Upper lobe of right lung (tissue), 1 donor: ENCODE measurements at regions not wholly inside any gene's neighbourhood (a gene's known extent, or its start where the extent isn't known, plus 50 kb on each side); places are given as distances from the start of the nearest gene placed in this dataset.

Experiments
- ATAC-seq: fragments of 200-7000 bp; cut with Tn5 transposase; one replicate; pipeline ENCODE4 v1.9.1; 2020; ENCODE audit warnings: mild to moderate bottlenecking, moderate library complexity
- DNase-seq: peaks from one replicate; pipeline ENCODE4 v3.0.0-alpha.2; 2020
- H3K27ac ChIP-seq: fragments of 200-600 bp; one replicate; pipeline ENCODE4 v1.8.0; 2022
- H3K27me3 ChIP-seq: fragments of 200-600 bp; one replicate; pipeline ENCODE4 v1.8.0; 2022; ENCODE audit warnings: mild to moderate bottlenecking
- H3K36me3 ChIP-seq: fragments of 200-600 bp; one replicate; pipeline ENCODE4 v1.8.0; 2022
- H3K4me1 ChIP-seq: fragments of 200-600 bp; one replicate; pipeline ENCODE4 v1.8.0; 2022
- H3K4me3 ChIP-seq: fragments of 200-600 bp; one replicate; pipeline ENCODE4 v1.8.0; 2022; ENCODE audit warnings: mild to moderate bottlenecking
- H3K9me3 ChIP-seq: fragments of 200-600 bp; one replicate; pipeline ENCODE4 v1.8.0; 2022
- intact Hi-C: fragments of 100-400 bp; cut with DNase I; formaldehyde crosslinking; loops from one replicate; pipeline ENCODE4 v1.11.0; 2022
- TF ChIP-seq, protein P1 (sequence below): fragments of 200-600 bp; IDR thresholded peaks from one replicate; pipeline ENCODE4 v1.8.0; 2022; ENCODE audit warnings: antibody characterized with exemption
- donor health status: DM: no; HTN: yes; CAD: no; lungs with severe emphysema.

DNA sequence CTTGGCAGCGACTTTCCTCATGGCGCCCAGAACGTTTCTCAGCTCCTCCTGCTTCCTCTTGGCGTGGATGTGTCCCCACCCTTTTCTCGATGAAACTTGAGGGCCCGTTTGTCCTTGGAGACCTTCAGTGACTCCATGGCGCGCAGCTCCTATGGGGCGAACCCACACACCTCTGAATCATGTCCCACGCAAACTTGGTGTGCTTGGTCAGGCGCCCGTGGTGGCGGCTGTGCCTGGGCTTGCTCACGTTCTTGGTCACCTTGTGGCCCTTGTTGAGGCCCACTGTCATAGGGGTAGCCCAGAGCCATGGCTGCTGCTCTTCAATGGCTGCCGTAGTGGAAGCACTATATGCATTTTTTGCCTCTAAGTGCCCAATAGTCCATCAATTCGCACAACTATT is 117.5 kb upstream of the FOXP2 start:
- Histone ChIP-seq H3K27me3 (no peaks in the 10 kb centered on the region), H3K4me3 (no peak overlapping the region), H3K36me3 (no peaks in the 10 kb centered on the region), H3K27ac (no peak overlapping the region), H3K4me1 (no peaks in the 10 kb centered on the region), H3K9me3 (no peaks in the 10 kb centered on the region)
- intact Hi-C loops = no loop called here
- TF ChIP-seq, protein P1, sequence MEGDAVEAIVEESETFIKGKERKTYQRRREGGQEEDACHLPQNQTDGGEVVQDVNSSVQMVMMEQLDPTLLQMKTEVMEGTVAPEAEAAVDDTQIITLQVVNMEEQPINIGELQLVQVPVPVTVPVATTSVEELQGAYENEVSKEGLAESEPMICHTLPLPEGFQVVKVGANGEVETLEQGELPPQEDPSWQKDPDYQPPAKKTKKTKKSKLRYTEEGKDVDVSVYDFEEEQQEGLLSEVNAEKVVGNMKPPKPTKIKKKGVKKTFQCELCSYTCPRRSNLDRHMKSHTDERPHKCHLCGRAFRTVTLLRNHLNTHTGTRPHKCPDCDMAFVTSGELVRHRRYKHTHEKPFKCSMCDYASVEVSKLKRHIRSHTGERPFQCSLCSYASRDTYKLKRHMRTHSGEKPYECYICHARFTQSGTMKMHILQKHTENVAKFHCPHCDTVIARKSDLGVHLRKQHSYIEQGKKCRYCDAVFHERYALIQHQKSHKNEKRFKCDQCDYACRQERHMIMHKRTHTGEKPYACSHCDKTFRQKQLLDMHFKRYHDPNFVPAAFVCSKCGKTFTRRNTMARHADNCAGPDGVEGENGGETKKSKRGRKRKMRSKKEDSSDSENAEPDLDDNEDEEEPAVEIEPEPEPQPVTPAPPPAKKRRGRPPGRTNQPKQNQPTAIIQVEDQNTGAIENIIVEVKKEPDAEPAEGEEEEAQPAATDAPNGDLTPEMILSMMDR = no peak
- ATAC-seq (no peak), DNase-seq (no peak)

DNA sequence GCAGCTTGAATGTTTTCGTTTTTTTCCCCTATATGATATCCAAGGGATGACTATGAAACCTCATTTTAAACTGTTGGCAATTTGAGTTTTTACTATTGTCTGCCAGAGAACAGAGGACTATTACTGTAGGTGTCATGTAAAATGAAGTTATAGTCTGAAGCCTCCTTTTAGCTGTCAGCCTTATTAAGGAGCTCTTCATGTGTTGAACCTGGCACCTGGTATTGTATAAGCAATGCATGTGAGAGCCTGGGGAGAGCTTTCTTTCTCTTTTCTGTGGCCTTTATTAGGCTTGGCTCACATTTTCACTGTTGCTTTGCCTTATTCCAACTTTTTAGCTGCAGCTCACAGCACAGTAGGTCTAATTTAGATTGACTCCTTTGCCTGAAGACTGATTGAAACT is 119.1 kb upstream of the FOXP2 start:
- no peaks in the 10 kb centered on the region for H3K4me1 ChIP-seq
- DNase-seq (no peak), ATAC-seq (no peak)
- intact Hi-C loops = no loop called here
- no peaks in the 10 kb centered on the region for H3K9me3 ChIP-seq
- TF ChIP-seq, protein P1 = no peak
- no peak overlapping the region for H3K4me3 ChIP-seq
- no peaks in the 10 kb centered on the region for H3K27me3 ChIP-seq
- H3K27ac ChIP-seq = no peak overlapping the region
- no peaks in the 10 kb centered on the region for H3K36me3 ChIP-seq

DNA sequence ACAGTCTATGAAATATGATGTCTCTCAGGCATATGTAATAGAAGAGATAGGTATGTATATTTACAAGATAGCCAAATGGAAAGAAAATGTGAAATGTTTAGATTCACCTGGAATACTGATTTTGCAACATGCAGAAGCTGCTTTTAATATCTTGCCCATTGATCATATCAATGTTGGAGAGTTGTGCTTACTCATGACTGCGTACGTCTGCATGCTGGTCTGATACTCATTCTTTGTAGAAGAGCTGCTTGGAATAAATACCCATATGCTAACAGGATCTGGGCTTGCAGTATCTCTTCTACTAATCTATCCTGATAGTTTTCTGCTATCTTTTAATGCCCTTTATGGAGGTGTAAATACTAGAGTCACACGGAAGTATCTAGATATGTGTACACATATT is 120.6 kb upstream of the FOXP2 start:
- no peak for DNase-seq
- no peaks in the 10 kb centered on the region for H3K27me3 ChIP-seq
- H3K9me3 ChIP-seq = no peaks in the 10 kb centered on the region
- H3K36me3 ChIP-seq = no peaks in the 10 kb centered on the region
- H3K27ac ChIP-seq = no peak overlapping the region
- H3K4me3 ChIP-seq = no peak overlapping the region
- TF ChIP-seq, protein P1 = no peak
- no peaks in the 10 kb centered on the region for H3K4me1 ChIP-seq
- intact Hi-C loops = no loop called here
- ATAC-seq = no peak

DNA sequence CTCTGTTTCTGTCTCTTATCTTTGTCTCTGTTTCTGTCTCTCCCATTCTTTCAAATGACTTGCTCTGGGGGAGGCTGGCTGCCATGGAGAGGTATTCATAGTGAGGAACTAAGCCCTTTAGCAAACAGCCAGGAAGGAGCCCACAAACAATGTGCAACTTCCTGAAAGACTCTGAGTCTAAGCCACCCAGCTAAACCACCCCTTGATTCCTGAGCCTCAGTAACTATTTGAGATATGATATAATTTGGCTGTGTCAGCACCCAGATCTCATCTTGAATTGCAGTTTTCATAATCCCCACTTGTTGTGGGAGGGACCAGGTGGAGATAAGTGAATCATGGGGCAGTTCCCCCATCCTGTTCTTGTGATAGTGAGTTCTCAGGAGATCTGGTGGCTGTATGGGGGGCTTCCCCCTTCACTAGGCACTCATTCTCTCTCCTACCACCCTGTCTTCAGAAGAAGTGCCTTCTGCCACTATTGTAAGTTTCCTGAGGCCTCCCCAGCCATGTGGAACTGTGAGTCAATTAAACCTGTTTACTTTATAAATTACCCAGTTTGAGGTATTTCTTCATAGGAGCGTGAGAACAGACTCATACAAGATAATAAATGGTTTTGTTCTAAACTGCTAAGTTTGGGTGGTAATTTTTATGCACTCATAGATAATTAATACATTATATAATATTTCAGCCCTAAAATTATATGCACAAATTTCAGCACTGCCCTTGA is 121.2 kb upstream of the FOXP2 start:
- H3K36me3 ChIP-seq = no peaks in the 10 kb centered on the region
- H3K4me1 ChIP-seq = no peaks in the 10 kb centered on the region
- H3K27ac ChIP-seq = no peak overlapping the region
- H3K9me3 ChIP-seq = no peaks in the 10 kb centered on the region
- H3K4me3 ChIP-seq = no peak overlapping the region
- TF ChIP-seq, protein P1 = no peak
- ATAC-seq = no peak
- DNase-seq = no peak
- H3K27me3 ChIP-seq = no peaks in the 10 kb centered on the region
- intact Hi-C loops = no loop called here

DNA sequence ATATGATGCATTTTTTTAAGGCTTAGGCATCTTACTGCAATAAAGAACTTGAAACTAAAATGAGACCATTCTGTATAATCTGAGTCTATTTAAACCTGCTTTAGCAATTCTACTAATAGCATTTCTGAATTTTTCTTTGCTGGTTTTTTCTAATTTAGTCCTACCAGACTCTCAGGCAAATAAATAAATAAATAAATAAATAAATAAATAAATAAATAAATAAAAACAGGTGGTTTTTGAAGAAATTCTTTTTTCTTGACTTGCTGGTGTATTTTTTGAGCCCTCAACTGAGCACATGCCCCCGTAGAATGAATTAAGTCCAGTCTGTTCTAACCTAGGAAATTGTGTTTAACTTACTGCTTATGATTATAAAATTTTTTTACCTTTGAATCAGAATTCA is 134.7 kb upstream of the FOXP2 start:
- H3K9me3 ChIP-seq = no peaks in the 10 kb centered on the region

More for the DNA sequence above, 134.7 kb upstream of the FOXP2 start:
- ATAC-seq (no peak), DNase-seq (no peak)
- H3K36me3 ChIP-seq = no peaks in the 10 kb centered on the region
- no peaks in the 10 kb centered on the region for H3K4me1 ChIP-seq
- no peak overlapping the region for H3K4me3 ChIP-seq
- TF ChIP-seq, protein P1 = no peak
- H3K27me3 ChIP-seq = no peaks in the 10 kb centered on the region
- no peak overlapping the region for H3K27ac ChIP-seq
- intact Hi-C loops = no loop called here
